Stimulated activated CD8-positive, alpha-beta memory T cell treated with anti-CD3 and anti-CD28 coated beads, Interleukin-15, amount 100 ng/mL, for 4 hours (primary cell): ENCODE measurements at regions not wholly inside any gene's neighbourhood (a gene's known extent, or its start where the extent isn't known, plus 50 kb on each side); places are given as distances from the start of the nearest gene placed in this dataset.

Experiments
- DNase-seq, 2 donors: peaks; one replicate each; pipeline ENCODE4 v3.0.0-alpha.2; 2020; ENCODE audit warnings: low read depth in 2 of 2

GRCh38 chr17:34133350-34133749 is 121.7 kb upstream of the CCL2 start:
- no peak for DNase-seq

GRCh38 chr17:34135841-34136240 is 119.2 kb upstream of the CCL2 start:
- DNase-seq, result no peak

GRCh38 chr17:34140006-34140405 is 115.1 kb upstream of the CCL2 start:
- DNase-seq, result no peak

GRCh38 chr17:34141590-34141989 is 113.5 kb upstream of the CCL2 start:
- DNase-seq, result no peak

GRCh38 chr17:34143430-34143829 is 111.7 kb upstream of the CCL2 start:
- no peak for DNase-seq

GRCh38 chr17:34146440-34147043 is 108.5 kb upstream of the CCL2 start:
- no peak for DNase-seq

- DNase-seq, result no peak
Measured at GRCh38 chr17:34151102-34151501, 104.0 kb upstream of the CCL2 start.

GRCh38 chr17:34153991-34154390 is 101.1 kb upstream of the CCL2 start:
- DNase-seq, result no peak

GRCh38 chr17:34154961-34155730 is 99.9 kb upstream of the CCL2 start:
- DNase-seq, result no peak

- DNase-seq, result no peak
Measured at GRCh38 chr17:34155947-34156346, 99.1 kb upstream of the CCL2 start.

- no peak for DNase-seq
Measured at GRCh38 chr17:34156401-34156740, 98.7 kb upstream of the CCL2 start.

GRCh38 chr17:34156741-34157589 is 98.1 kb upstream of the CCL2 start:
- DNase-seq, result no peak

- no peak for DNase-seq
Measured at GRCh38 chr17:34161690-34162089, 93.4 kb upstream of the CCL2 start.

- no peak for DNase-seq
Measured at GRCh38 chr17:34163123-34163522, 92.0 kb upstream of the CCL2 start.

GRCh38 chr17:34163646-34164045 is 91.4 kb upstream of the CCL2 start:
- DNase-seq, result no peak

- DNase-seq, result no peak
Measured at GRCh38 chr17:34164837-34165236, 90.2 kb upstream of the CCL2 start.

- no peak for DNase-seq
Measured at GRCh38 chr17:34166352-34166751, 88.7 kb upstream of the CCL2 start.

- no peak for DNase-seq
Measured at GRCh38 chr17:34167354-34167753, 87.7 kb upstream of the CCL2 start.

GRCh38 chr17:34168989-34169388 is 86.1 kb upstream of the CCL2 start:
- no peak for DNase-seq

GRCh38 chr17:34169496-34169895 is 85.6 kb upstream of the CCL2 start:
- no peak for DNase-seq

GRCh38 chr17:34171245-34171818 is 83.8 kb upstream of the CCL2 start:
- DNase-seq, result peak in 1 of 2 donors; percentile 27

GRCh38 chr17:34172390-34172918 is 82.6 kb upstream of the CCL2 start:
- no peak for DNase-seq
